Transverse colon (tissue), 4 donors: ENCODE measurements at regions not wholly inside any gene's neighbourhood (a gene's known extent, or its start where the extent isn't known, plus 50 kb on each side); places are given as distances from the start of the nearest gene placed in this dataset.

Experiments
- DNase-seq: peaks from one replicate; pipeline ENCODE4 v3.0.0-alpha.2; 2019
- H3K27ac ChIP-seq, 4 donors: fragments of 200-600 bp; sonication (generic); 2 replicates each; pipeline ENCODE4 v1.5.1; 2016 to 2018; ENCODE audit warnings: inconsistent platforms in 4 of 4
- H3K27me3 ChIP-seq: fragments of 200-600 bp; sonication (generic); 2 replicates; pipeline ENCODE4 v1.5.1; 2017; ENCODE audit warnings: inconsistent platforms
- H3K36me3 ChIP-seq, 4 donors: fragments of 200-600 bp; sonication (generic); 2 replicates each; pipeline ENCODE4 v1.5.1; 2017 to 2019; ENCODE audit warnings: inconsistent platforms in 4 of 4
- H3K4me1 ChIP-seq, 4 donors: fragments of 200-600 bp; sonication (generic); 2 replicates each; pipeline ENCODE4 v1.5.1; 2017 to 2020; ENCODE audit warnings: inconsistent platforms in 4 of 4
- H3K4me3 ChIP-seq, 4 donors: fragments of 200-600 bp; sonication (generic); 1 replicate in 1 of 4; 2 replicates in 3 of 4; pipeline versions ENCODE4 v1.5.1 to v1.6.1; 2017 to 2019; ENCODE audit warnings: inconsistent platforms in 4 of 4
- H3K9me3 ChIP-seq, 2 donors: fragments of 200-600 bp; sonication (generic); 2 replicates each; pipeline ENCODE4 v1.5.1; 2017 to 2019; ENCODE audit warnings: inconsistent platforms in 2 of 2
- CTCF ChIP-seq, 5 experiments: fragments of 200-600 bp in 3 of 5; fragments of 450-650 bp in 2 of 5; sonication (generic) in 3 of 5; IDR thresholded peaks; 1 replicate in 2 of 5; 2 replicates in 3 of 5; pipeline ENCODE4 v1.5.1; 2016 to 2017; ENCODE audit warnings: antibody characterized with exemption in 5 of 5, inconsistent platforms in 3 of 5, mild to moderate bottlenecking in 2 of 5, moderate library complexity in 1 of 5
- EP300 ChIP-seq: sonication (generic); formaldehyde crosslinking; IDR thresholded peaks from one replicate; pipeline ENCODE4 v1.6.1; 2017; ENCODE audit warnings: antibody characterized with exemption, low read depth
- POLR2A ChIP-seq: fragments of 450-650 bp; IDR thresholded peaks from one replicate; pipeline ENCODE4 v1.6.1; 2016; ENCODE audit warnings: antibody characterized with exemption, mild to moderate bottlenecking, moderate library complexity
- POLR2AphosphoS5 ChIP-seq, 3 donors: sonication (generic); formaldehyde crosslinking; IDR thresholded peaks; one replicate each; pipeline ENCODE4 v1.6.1; 2016; ENCODE audit warnings: antibody characterized with exemption in 3 of 3
- WGBS, 2 donors: methylation state at CpG; one replicate each; pipeline ENCODE4 v1.1.5; 2018; ENCODE audit warnings: low coverage in 1 of 2; 5-methylcytosine and 5-hydroxymethylcytosine counted together
- in situ Hi-C, 4 donors: fragments of 200-750 bp; cut with MboI; loops; one replicate each; pipeline versions ENCODE4 v1.15.0 to v1.15.1; 2017; ENCODE audit warnings: low sequenced_read_pairs in 3 of 4, low pct_ligation_motif_present in 1 of 4, low pct_unique_long_range_greater_than_20kb in 1 of 4
- intact Hi-C: fragments of 100-400 bp; cut with DNase I; formaldehyde crosslinking; loops from one replicate; pipeline ENCODE4 v1.15.1; 2023; ENCODE audit warnings: low total_unique reads

DNA sequence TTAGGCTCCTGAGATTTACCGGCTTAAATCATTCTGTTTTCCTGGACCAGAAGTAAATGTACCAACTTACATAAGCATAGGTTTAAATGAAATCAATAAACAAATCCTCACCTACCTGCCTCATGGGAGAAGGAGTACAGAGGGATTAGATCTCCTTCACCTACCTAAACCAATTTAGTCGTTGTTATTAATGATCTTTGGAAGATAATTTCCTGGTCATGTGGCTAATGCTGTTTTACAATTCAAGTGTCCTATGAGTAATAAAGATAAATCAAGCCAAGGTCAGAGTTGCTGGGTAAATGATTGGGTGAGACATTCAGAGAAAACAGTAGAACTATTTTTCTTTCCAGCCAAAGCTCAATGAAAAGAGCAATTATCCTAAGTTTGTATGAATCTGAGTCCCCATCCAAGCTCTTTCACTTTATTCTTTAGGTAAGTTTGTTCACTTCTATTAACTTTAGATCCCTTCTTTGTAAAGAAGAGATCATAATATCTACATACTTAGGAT, 423.0 kb upstream of the FAM241A start:
- intact Hi-C loops, result no loop called here
- Histone ChIP-seq H3K27me3 (no peaks in the 10 kb centered on the region), H3K9me3 (no peaks in the 10 kb centered on the region), H3K4me3 (no peak overlapping the region), H3K4me1 (no peaks in the 10 kb centered on the region), H3K27ac (no peak overlapping the region), H3K36me3 (no peaks in the 10 kb centered on the region)
- 74 to 85% methylated on average over 2 of the region's 2 CpGs for WGBS, 2 donors
- in situ Hi-C loops, result no loop called here
- TF ChIP-seq EP300, result no peak
- TF ChIP-seq POLR2AphosphoS5 (IDR thresholded peaks at IDR 0.05), result no peak
- TF ChIP-seq CTCF (IDR thresholded peaks at IDR 0.05), result no peak
- no peak for TF ChIP-seq POLR2A
- DNase-seq, result no peak

DNA sequence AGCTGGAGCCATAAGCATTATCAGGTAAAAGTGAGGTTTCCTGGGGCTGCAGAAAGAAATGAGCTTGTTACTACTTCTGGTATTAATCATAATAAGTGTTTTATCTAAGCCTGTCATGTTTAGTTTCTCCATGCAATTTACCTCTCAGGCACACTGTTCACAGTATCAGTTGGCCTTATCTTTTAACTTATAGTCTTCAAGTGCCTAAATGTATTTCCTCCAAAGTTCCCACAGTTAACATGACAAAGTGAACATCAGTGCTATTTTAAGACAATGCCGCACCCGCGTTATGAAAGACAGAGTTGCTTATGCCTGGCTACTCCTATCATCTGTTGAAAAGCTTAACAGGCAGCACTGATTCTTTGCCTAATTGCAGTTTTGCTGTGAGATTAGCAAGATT, 408.7 kb upstream of the FAM241A start:
- no peaks in the 10 kb centered on the region for H3K9me3 ChIP-seq
- DNase-seq, result no peak
- H3K36me3 ChIP-seq, result no peaks in the 10 kb centered on the region
- TF ChIP-seq POLR2AphosphoS5 (IDR thresholded peaks at IDR 0.05), result no peak
- TF ChIP-seq CTCF (IDR thresholded peaks at IDR 0.05), result no peak
- no peaks in the 10 kb centered on the region for H3K4me1 ChIP-seq
- H3K4me3 ChIP-seq, result no peak overlapping the region
- intact Hi-C loops, result no loop called here
- in situ Hi-C loops, result no loop called here
- 64% methylated on average over 3 of the region's 3 CpGs; no CpG with 5 or more reads in 1 of the 2 donors for WGBS, 2 donors
- no peak overlapping the region for H3K27ac ChIP-seq
- H3K27me3 ChIP-seq, result no peaks in the 10 kb centered on the region

DNA sequence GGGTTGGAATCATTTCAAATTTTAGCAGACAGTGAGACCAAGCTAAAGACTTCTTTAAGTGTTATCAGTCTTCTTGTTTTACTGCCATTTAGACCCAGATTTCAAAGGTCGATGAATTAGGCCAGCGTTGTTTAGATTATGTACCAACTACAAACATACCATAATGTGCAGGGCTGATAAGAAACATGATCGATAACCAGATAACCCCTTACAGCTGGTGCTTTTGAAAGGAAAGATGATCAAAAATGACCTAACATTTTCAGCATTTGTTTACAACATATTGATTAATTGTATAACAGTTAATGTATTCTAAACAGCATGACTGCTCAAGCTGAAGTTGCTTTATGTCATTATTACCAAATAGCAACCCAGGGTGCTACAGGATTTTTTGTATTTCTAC, 400.4 kb upstream of the FAM241A start:
- Histone ChIP-seq H3K27ac (no peak overlapping the region), H3K4me1 (no peaks in the 10 kb centered on the region), H3K36me3 (no peaks in the 10 kb centered on the region), H3K4me3 (no peak overlapping the region), H3K27me3 (no peaks in the 10 kb centered on the region), H3K9me3 (no peaks in the 10 kb centered on the region)
- in situ Hi-C loops (no loop called here), intact Hi-C loops (no loop called here)
- WGBS, 2 donors, result 6 to 42% methylated on average over 3 of the region's 3 CpGs
- DNase-seq, result no peak
- TF ChIP-seq CTCF (IDR thresholded peaks at IDR 0.05), result no peak
- TF ChIP-seq POLR2A, result no peak
- no peak for TF ChIP-seq EP300
- no peak for TF ChIP-seq POLR2AphosphoS5 (IDR thresholded peaks at IDR 0.05)

GRCh38 chr4:111748157-111748556, 397.1 kb upstream of the FAM241A start:
- WGBS, 2 donors, result 44 to 50% methylated on average over 1 to 3 of the region's 3 CpGs
- intact Hi-C loops, result no loop called here

DNA sequence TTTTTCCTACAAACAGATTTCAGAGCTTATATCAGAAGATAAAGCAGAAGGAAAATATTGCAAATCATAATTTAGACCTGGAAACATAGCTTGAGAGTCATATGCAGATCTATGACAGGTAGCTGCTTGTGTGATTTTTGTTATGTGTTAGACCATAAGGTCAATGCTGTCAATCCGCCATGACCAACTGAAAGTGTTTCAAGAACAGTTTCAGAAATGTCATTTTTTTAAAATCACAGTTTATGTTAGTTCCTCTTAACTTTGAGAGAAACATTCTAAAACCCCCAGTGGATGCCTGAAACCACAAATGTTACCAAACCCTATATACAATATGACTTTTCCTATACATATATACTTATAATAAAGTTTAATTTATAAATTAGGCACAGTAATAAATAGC, 391.3 kb upstream of the FAM241A start:
- in situ Hi-C loops, result no loop called here
- intact Hi-C loops, result no loop called here
- DNase-seq, result no peak
- H3K27me3 ChIP-seq, result no peaks in the 10 kb centered on the region
- no peak overlapping the region for H3K4me3 ChIP-seq
- H3K4me1 ChIP-seq, result no peaks in the 10 kb centered on the region
- no peak overlapping the region for H3K27ac ChIP-seq
- no peaks in the 10 kb centered on the region for H3K9me3 ChIP-seq
- no peak for TF ChIP-seq CTCF (IDR thresholded peaks at IDR 0.05)
- TF ChIP-seq EP300, result no peak
- TF ChIP-seq POLR2AphosphoS5 (IDR thresholded peaks at IDR 0.05), result no peak
- no peak for TF ChIP-seq POLR2A
- no peaks in the 10 kb centered on the region for H3K36me3 ChIP-seq
- WGBS, 2 donors, result 88 to 91% methylated on average over 1 of the region's 1 CpG

More at GRCh38 chr4:111748157-111748556, 397.1 kb upstream of the FAM241A start:
- Histone ChIP-seq H3K9me3 (no peaks in the 10 kb centered on the region), H3K4me3 (no peak overlapping the region), H3K27me3 (no peaks in the 10 kb centered on the region), H3K4me1 (no peaks in the 10 kb centered on the region), H3K27ac (no peak overlapping the region), H3K36me3 (no peaks in the 10 kb centered on the region)
- TF ChIP-seq POLR2AphosphoS5 (IDR thresholded peaks at IDR 0.05), result no peak
- no peak for TF ChIP-seq EP300
- no peak for DNase-seq
- in situ Hi-C loops, result no loop called here
